ENCODE measurements at regions not wholly inside any gene's neighbourhood (a gene's known extent, or its start where the extent isn't known, plus 50 kb on each side); places are given as distances from the start of the nearest gene placed in this dataset.
A peak's percentile ranks its signal among the peaks of the same experiment; 100 is the strongest.

GRCh38 chr9:86516564-86516963, 162.4 kb upstream of the TUT7 start:
- H3K4me3 ChIP-seq: no peak overlapping the region
- no peaks in the 10 kb centered on the region for H3K27me3 ChIP-seq
- H3K36me3 ChIP-seq: no peaks in the 10 kb centered on the region
- no peak for DNase-seq
- no peaks in the 10 kb centered on the region for H3K9me3 ChIP-seq

- no peak overlapping the region for H3K4me3 ChIP-seq
- DNase-seq: no peak
- H3K9me3 ChIP-seq: no peaks in the 10 kb centered on the region
- H3K36me3 ChIP-seq: no peaks in the 10 kb centered on the region
- no peaks in the 10 kb centered on the region for H3K27me3 ChIP-seq
These were observed 161.0 kb upstream of the TUT7 start for GRCh38 chr9:86515221-86515620.

- H3K4me3 ChIP-seq: no peak overlapping the region
- no peaks in the 10 kb centered on the region for H3K9me3 ChIP-seq
- H3K27me3 ChIP-seq: no peaks in the 10 kb centered on the region
- DNase-seq: no peak
- H3K36me3 ChIP-seq: no peaks in the 10 kb centered on the region
These were observed 159.2 kb upstream of the TUT7 start for GRCh38 chr9:86513429-86513828.

- no peak overlapping the region for H3K4me3 ChIP-seq
These were observed 158.7 kb upstream of the TUT7 start for GRCh38 chr9:86512929-86513328.

DNA sequence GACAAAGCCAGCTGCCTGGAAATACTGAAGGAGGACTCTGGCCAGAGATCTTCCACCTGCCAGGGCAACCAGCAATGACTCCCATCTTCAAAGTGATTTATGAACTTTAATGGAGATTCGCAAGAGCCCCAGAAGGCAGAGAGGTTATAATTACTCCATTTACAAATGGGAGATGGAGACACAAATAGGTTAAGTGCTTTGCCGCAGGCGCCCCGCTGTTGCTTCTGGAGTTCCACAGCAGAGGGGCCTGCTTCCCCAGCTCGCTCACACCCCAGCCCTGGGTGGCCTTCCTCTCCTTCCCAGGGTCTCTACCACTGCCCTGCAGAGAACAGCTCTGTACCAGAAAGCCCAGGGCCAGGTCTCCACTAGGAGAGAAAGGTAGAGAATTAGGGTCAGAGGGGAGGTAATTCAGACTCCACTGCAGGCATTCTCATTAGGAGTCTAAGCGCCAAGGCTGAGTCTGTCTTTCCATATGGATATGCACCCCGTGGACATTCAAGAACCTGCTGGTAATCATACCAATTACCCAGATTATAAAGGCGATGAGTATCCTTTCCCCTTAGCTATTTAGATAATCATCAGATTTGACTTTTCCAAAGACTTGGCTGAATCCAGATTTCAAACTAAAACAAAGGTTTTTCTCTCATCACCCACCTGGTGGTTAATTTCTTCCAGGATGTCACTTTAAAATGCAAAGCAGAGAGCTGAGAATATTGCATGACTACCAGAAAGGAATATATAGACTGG, 157.6 kb upstream of the TUT7 start:
- no peak for DNase-seq
- Histone ChIP-seq H3K9me3 (no peaks in the 10 kb centered on the region), H3K36me3 (no peaks in the 10 kb centered on the region), H3K4me3 (no peak overlapping the region), H3K27me3 (no peaks in the 10 kb centered on the region)

More at GRCh38 chr9:86512929-86513328, 158.7 kb upstream of the TUT7 start:
- H3K9me3 ChIP-seq: no peaks in the 10 kb centered on the region
- no peaks in the 10 kb centered on the region for H3K36me3 ChIP-seq
- DNase-seq: no peak
- no peaks in the 10 kb centered on the region for H3K27me3 ChIP-seq

DNA sequence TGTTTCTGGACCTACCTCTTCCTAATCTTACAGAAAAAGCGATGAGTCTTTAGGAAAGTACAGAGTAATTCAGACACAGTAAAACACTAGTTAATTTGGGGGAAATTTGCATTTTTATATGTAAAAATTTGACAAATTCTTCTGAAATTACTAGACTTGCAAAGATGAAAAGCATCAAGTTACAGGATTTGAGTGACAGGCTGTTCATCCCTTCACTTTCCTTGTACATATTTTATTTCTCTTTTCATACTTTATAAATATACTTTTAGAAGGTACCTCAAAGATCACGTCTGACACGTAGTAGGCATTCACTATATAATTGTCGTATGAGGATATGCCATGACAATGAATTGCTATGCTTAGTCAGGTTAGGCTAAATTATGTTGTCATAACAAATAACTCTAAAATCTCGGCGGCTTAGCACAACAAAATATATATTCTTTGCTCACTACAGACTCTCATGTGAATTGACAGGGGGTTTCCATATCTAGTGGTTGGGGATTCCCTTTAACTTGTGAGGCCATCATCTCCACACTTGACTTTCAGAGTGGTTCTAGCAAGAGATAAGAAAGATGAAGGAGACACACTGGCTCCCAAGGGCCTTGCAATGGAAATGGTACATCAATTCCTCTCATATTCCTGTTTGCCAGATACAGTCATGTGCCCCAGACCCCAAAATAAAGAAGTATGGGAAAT, 154.1 kb upstream of the TUT7 start:
- Histone ChIP-seq H3K36me3 (no peaks in the 10 kb centered on the region), H3K27me3 (no peaks in the 10 kb centered on the region), H3K4me3 (no peak overlapping the region), H3K9me3 (no peaks in the 10 kb centered on the region; the same call in 1 of the 2 replicates)
- DNase-seq: no peak

- no peaks in the 10 kb centered on the region; the same call in 1 of the 2 replicates for H3K9me3 ChIP-seq
- H3K4me3 ChIP-seq: no peak overlapping the region
- no peaks in the 10 kb centered on the region for H3K36me3 ChIP-seq
- DNase-seq: no peak
- H3K27me3 ChIP-seq: no peaks in the 10 kb centered on the region
These were observed 153.0 kb upstream of the TUT7 start for GRCh38 chr9:86507212-86507630.

DNA sequence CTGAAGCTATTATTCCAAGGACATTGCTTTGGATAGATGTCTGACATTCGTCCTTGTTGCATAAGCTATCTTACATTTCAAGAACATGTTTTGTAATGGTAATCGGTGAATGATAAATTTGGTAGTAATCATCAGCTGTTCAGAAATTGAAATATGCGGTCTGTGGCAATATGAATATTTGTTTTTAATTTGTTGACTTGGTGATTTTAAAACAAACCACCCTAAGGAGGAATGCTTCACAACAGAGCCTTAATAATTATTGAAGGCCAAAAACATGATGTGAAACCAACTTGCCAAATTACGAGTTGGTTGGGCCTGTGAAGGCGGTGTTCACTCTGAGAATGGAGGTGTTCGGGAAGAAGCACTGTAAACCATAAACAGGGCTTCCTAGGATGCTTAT, 149.7 kb upstream of the TUT7 start:
- no peak overlapping the region for H3K4me3 ChIP-seq
- no peaks in the 10 kb centered on the region; the same call in 1 of the 2 replicates for H3K9me3 ChIP-seq
- DNase-seq: no peak
- H3K27me3 ChIP-seq: no peaks in the 10 kb centered on the region
- no peaks in the 10 kb centered on the region for H3K36me3 ChIP-seq

DNA sequence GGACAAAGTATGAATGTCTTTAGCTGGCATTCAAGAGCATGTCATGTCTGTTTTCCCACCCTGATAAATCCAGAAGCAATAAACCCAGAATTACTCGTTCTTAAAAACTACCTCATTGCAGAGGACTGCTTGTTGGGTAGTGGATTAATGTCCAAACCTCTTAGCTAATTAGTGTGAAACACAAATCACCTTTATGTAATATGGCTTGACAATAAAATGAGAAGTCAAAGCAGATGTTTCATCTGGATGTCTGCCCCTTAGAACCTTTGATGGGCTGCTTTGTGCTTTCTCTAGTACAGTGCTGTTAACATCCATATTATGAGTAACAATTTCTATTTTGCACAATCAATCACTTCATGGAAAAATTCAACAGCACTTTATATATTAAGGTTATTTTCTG, 149.1 kb upstream of the TUT7 start:
- DNase-seq: no peak
- no peaks in the 10 kb centered on the region for H3K36me3 ChIP-seq
- H3K27me3 ChIP-seq: no peaks in the 10 kb centered on the region
- no peak overlapping the region for H3K4me3 ChIP-seq
- H3K9me3 ChIP-seq: no peaks in the 10 kb centered on the region; the same call in 1 of the 2 replicates

GRCh38 chr9:86500667-86501435, 146.6 kb upstream of the TUT7 start:
- Histone ChIP-seq H3K4me3 (no peak overlapping the region), H3K9me3 (no peaks in the 10 kb centered on the region; the same call in 1 of the 2 replicates), H3K27me3 (no peaks in the 10 kb centered on the region), H3K36me3 (no peaks in the 10 kb centered on the region)
- peak; percentile 52 for DNase-seq

DNA sequence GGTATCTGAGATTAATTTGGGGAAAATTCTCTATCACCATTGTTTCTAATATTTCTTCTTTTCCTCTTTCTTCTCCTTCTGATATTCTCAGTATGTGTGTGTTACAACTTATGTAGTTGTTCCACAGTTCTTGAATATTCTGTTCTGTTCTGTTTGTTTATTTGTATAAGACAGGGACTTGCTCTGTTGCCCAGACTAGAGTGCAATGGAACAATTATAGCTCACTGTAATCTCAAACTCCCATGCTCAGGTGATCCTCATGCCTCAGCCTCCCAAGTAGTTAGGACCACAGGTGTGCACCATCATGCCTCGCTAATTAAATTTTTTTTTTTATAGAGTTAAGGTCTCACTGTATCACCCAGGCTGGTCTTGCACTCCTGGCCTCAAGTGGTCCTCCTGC, 145.8 kb upstream of the TUT7 start:
- no peaks in the 10 kb centered on the region; the same call in 1 of the 2 replicates for H3K9me3 ChIP-seq
- no peak overlapping the region for H3K4me3 ChIP-seq
- no peaks in the 10 kb centered on the region for H3K27me3 ChIP-seq
- no peak for DNase-seq
- H3K36me3 ChIP-seq: no peaks in the 10 kb centered on the region

DNA sequence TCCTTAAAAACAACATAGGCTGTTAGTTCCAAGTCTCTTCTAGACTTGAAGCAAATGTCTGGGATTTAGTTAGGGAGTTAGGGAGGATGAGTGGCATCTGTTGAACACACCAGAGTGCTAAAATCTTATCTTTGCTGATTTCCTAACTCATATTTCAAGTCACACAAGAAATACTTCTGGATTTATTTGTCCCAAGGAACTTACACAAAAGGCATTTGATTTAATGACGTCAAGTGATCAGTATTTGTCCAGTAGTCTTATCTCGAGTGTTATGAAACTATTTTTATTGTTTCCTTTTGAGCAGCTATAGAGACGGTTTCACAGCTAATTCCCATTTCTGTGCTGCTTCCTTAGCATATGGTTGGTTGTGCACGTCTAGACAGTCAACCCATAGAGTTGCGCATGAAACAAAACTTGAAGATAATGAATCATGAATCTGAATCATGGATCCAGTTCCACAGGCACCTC, 140.5 kb upstream of the TUT7 start:
- Histone ChIP-seq H3K36me3 (no peaks in the 10 kb centered on the region), H3K27me3 (no peaks in the 10 kb centered on the region), H3K4me3 (no peak overlapping the region), H3K9me3 (no peaks in the 10 kb centered on the region)
- DNase-seq: no peak

GRCh38 chr9:86491468-86492266, 137.5 kb upstream of the TUT7 start:
- Histone ChIP-seq H3K27me3 (no peaks in the 10 kb centered on the region), H3K4me3 (no peak overlapping the region), H3K36me3 (no peaks in the 10 kb centered on the region), H3K9me3 (no peaks in the 10 kb centered on the region)
- DNase-seq: no peak

DNA sequence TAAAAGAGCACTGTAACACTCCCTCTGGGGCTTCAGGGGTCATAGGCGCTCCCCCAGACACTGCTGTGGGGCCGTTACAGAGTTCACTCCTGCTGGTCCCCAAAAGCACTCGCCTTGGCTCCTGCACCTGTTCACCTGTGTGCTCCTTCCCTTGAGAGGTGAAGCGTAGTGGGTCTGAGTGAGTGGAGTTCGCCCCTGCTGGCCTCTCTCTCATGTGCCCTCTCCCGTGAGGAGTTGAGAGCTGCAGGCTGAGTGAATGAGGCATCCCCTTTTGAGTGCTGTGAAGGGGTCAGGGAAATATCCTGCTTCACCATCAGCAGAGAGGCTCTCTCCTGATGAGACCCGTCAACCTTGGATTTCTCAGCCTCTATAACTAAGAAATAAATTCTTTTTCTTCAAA, 134.6 kb upstream of the TUT7 start:
- H3K4me3 ChIP-seq: no peak overlapping the region
- H3K9me3 ChIP-seq: no peaks in the 10 kb centered on the region
- no peaks in the 10 kb centered on the region for H3K36me3 ChIP-seq
- H3K27me3 ChIP-seq: no peaks in the 10 kb centered on the region
- DNase-seq: no peak

- no peaks in the 10 kb centered on the region for H3K36me3 ChIP-seq
- H3K4me3 ChIP-seq: no peak overlapping the region
- no peaks in the 10 kb centered on the region for H3K27me3 ChIP-seq
- DNase-seq: no peak
- H3K9me3 ChIP-seq: no peaks in the 10 kb centered on the region
These were observed 134.1 kb upstream of the TUT7 start for GRCh38 chr9:86488345-86488744.

DNA sequence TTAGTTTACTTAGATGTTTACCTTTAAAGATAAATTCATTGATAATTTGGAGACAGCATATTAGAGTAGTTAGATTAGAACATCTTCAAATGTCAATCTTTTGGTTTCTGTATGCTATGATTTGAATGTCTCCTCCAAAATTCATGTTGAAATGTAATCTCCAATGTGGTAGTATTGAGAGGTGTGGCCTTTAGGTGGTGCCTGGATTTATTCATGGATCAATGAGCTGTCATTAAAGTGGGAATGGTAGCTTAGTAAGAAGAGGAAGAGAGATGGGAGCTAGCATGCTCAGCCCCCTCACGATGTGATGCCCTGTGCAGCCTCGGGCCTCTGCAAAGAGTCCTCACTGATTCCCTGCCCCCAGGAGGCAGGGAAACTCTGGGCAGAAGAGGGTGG, 133.6 kb upstream of the TUT7 start:
- Histone ChIP-seq H3K36me3 (no peaks in the 10 kb centered on the region), H3K27me3 (no peaks in the 10 kb centered on the region), H3K9me3 (no peaks in the 10 kb centered on the region), H3K4me3 (no peak overlapping the region)
- no peak for DNase-seq
